ENCODE measurements at regions not wholly inside any gene's neighbourhood (a gene's known extent, or its start where the extent isn't known, plus 50 kb on each side); places are given as distances from the start of the nearest gene placed in this dataset.

DNA sequence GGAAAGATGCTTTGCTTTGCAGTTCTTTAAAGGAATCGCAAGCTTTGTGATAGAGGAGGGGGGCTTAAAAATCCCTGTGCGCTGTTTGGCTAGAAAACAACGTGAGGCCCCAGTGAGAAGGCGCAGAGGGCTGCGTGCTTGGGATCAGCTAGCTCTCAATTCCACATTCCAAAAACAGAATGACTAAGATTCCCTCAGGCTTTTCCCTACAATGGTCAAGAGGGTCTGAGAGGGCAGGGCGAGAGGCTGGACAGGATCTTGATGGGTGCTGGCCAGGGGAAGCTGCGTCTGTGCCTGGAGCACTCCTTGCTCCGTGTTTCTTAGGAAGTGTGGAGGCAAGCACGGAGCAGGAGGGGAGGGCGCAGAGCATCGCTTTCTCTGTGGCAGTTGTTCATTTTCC lies 72.1 kb upstream of the INHBA start:
- Mint-ChIP-seq H3K4me3 (no peak overlapping the region), H3K4me1 (peaks cover 9% of the 10 kb centered on the region), H3K27me3 (no peaks in the 10 kb centered on the region), H3K27ac (no peak overlapping the region), H3K9me3 (ENCODE audit: insufficient read depth) (no peaks in the 10 kb centered on the region)
- Histone ChIP-seq H4K20me1 (ENCODE audit: control insufficient read depth, insufficient read depth, low read length, poor library complexity, severe bottlenecking) (no peaks in the 10 kb centered on the region), H3K79me2 (ENCODE audit: control insufficient read depth, insufficient read depth, low read length) (no peaks in the 10 kb centered on the region), H3K4me2 (replicated peaks; ENCODE audit: low read depth, low read length, poor library complexity, severe bottlenecking) (no peak overlapping the region), H3K4me1 (ENCODE audit: control insufficient read depth in 2 of 2, insufficient read depth in 2 of 2, low read length in 2 of 2) (peaks cover 5% of the 10 kb centered on the region in 2 donors), H3K9ac (ENCODE audit: low read length) (no peak overlapping the region), H3K9me3 (ENCODE audit: control extremely low read depth in 1 of 3, control insufficient read depth in 2 of 3, insufficient read depth in 1 of 3, low read length in 2 of 3) (no peaks in the 10 kb centered on the region), H3K27ac (ENCODE audit: low read length in 2 of 2) (no peak overlapping the region), H3K36me3 (replicated peaks in 1 of 2; ENCODE audit: control extremely low read depth in 1 of 2, control insufficient read depth in 1 of 2, extremely low read depth in 1 of 2, insufficient read depth in 2 of 2, low read length in 1 of 2) (no peaks in the 10 kb centered on the region), H2AFZ (ENCODE audit: insufficient read depth, low read depth, low read length, poor library complexity, severe bottlenecking) (no peak overlapping the region), H3K4me3 (ENCODE audit: control extremely low read depth in 1 of 5, extremely low read depth in 1 of 5, insufficient read depth in 1 of 5, low read depth in 2 of 5, low read length in 4 of 5) (no peak overlapping the region), H3K27me3 (replicated peaks in 1 of 4; ENCODE audit: control extremely low read depth in 1 of 4, control insufficient read depth in 3 of 4, insufficient read depth in 4 of 4, low read length in 3 of 4) (no peaks in the 10 kb centered on the region)
- DNase-seq (no peak), ATAC-seq (ENCODE audit: low read depth) (no peak)
- TF ChIP-seq, protein P1, sequence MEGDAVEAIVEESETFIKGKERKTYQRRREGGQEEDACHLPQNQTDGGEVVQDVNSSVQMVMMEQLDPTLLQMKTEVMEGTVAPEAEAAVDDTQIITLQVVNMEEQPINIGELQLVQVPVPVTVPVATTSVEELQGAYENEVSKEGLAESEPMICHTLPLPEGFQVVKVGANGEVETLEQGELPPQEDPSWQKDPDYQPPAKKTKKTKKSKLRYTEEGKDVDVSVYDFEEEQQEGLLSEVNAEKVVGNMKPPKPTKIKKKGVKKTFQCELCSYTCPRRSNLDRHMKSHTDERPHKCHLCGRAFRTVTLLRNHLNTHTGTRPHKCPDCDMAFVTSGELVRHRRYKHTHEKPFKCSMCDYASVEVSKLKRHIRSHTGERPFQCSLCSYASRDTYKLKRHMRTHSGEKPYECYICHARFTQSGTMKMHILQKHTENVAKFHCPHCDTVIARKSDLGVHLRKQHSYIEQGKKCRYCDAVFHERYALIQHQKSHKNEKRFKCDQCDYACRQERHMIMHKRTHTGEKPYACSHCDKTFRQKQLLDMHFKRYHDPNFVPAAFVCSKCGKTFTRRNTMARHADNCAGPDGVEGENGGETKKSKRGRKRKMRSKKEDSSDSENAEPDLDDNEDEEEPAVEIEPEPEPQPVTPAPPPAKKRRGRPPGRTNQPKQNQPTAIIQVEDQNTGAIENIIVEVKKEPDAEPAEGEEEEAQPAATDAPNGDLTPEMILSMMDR (IDR thresholded peaks at IDR 0.05): no peak
- TF ChIP-seq EZH2 (IDR thresholded peaks at IDR 0.05; ENCODE audit: borderline replicate concordance, insufficient read depth, low read depth, low read length, poor library complexity, severe bottlenecking): no peak
- WGBS (ENCODE audit: insufficient coverage): 97% methylated on average over 5 of the region's 11 CpGs
- intact Hi-C loops (cut with micrococcal nuclease): no loop called here
- POLR2A ChIA-PET: no interaction called here
- CTCF ChIA-PET: no interaction called here

DNA sequence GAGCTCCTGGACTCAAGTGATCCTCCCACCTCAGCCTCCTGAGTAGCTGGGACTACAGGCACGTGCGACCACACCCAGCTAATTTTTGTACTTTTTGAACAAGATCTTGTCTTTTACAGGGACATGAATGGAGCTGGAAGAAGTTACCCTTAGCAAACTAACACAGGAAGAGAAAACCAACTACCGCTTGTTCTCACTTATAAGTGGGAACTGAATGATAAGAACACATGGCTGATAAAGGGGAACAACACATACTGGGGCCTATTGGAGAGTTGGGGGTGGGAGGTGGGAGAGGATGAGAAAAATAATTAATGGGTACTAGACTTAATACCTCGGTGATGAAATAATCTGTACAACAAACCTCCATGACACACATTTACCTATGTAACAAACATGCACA lies 70.9 kb upstream of the INHBA start:
- Histone ChIP-seq H4K20me1 (ENCODE audit: control insufficient read depth, insufficient read depth, low read length, poor library complexity, severe bottlenecking) (no peaks in the 10 kb centered on the region), H3K9ac (ENCODE audit: low read length) (no peak overlapping the region), H3K4me3 (ENCODE audit: control extremely low read depth in 1 of 5, extremely low read depth in 1 of 5, insufficient read depth in 1 of 5, low read depth in 2 of 5, low read length in 4 of 5) (no peak overlapping the region), H3K4me2 (replicated peaks; ENCODE audit: low read depth, low read length, poor library complexity, severe bottlenecking) (no peak overlapping the region), H3K79me2 (ENCODE audit: control insufficient read depth, insufficient read depth, low read length) (no peaks in the 10 kb centered on the region), H3K36me3 (replicated peaks in 1 of 2; ENCODE audit: control extremely low read depth in 1 of 2, control insufficient read depth in 1 of 2, extremely low read depth in 1 of 2, insufficient read depth in 2 of 2, low read length in 1 of 2) (no peaks in the 10 kb centered on the region), H3K27me3 (replicated peaks in 1 of 4; ENCODE audit: control extremely low read depth in 1 of 4, control insufficient read depth in 3 of 4, insufficient read depth in 4 of 4, low read length in 3 of 4) (no peaks in the 10 kb centered on the region), H3K9me3 (ENCODE audit: control extremely low read depth in 1 of 3, control insufficient read depth in 2 of 3, insufficient read depth in 1 of 3, low read length in 2 of 3) (no peaks in the 10 kb centered on the region), H3K27ac (ENCODE audit: low read length in 2 of 2) (no peak overlapping the region), H2AFZ (ENCODE audit: insufficient read depth, low read depth, low read length, poor library complexity, severe bottlenecking) (no peak overlapping the region), H3K4me1 (ENCODE audit: control insufficient read depth in 2 of 2, insufficient read depth in 2 of 2, low read length in 2 of 2) (no peaks in the 10 kb centered on the region)
- TF ChIP-seq, protein P1 (IDR thresholded peaks at IDR 0.05): no peak
- TF ChIP-seq EZH2 (IDR thresholded peaks at IDR 0.05; ENCODE audit: borderline replicate concordance, insufficient read depth, low read depth, low read length, poor library complexity, severe bottlenecking): no peak
- Mint-ChIP-seq H3K9me3 (ENCODE audit: insufficient read depth) (no peaks in the 10 kb centered on the region), H3K4me1 (peaks cover 5% of the 10 kb centered on the region), H3K27ac (no peak overlapping the region), H3K4me3 (no peak overlapping the region), H3K27me3 (no peaks in the 10 kb centered on the region)
- POLR2A ChIA-PET: no interaction called here
- WGBS (ENCODE audit: insufficient coverage): no CpG with 5 or more reads among the region's 4 CpGs
- intact Hi-C loops (cut with micrococcal nuclease): no loop called here
- CTCF ChIA-PET: no interaction called here
- no peak for DNase-seq
- ATAC-seq (ENCODE audit: low read depth): no peak
